Endothelial cell (in vitro differentiated cells): ENCODE measurements at regions not wholly inside any gene's neighbourhood (a gene's known extent, or its start where the extent isn't known, plus 50 kb on each side); places are given as distances from the start of the nearest gene placed in this dataset.

Experiments used
- DNase-seq: peaks from one replicate; pipeline ENCODE4 v3.0.0; 2021; ENCODE audit warnings: low spot score
- H3K27ac Mint-ChIP-seq: one replicate; pipeline ENCODE4 v1.8.0; 2021; ENCODE audit warnings: mixed read lengths, inconsistent platforms; ENCODE audit not compliant: unreplicated experiment
- H3K27me3 Mint-ChIP-seq: one replicate; pipeline ENCODE4 v1.8.0; 2021; ENCODE audit warnings: mild to moderate bottlenecking, moderate library complexity, mixed read lengths, inconsistent platforms; ENCODE audit not compliant: unreplicated experiment
- H3K36me3 Mint-ChIP-seq: one replicate; pipeline ENCODE4 v1.8.0; 2021; ENCODE audit warnings: mild to moderate bottlenecking, low read depth, mixed read lengths, inconsistent platforms; ENCODE audit not compliant: unreplicated experiment
- H3K4me1 Mint-ChIP-seq: one replicate; pipeline ENCODE4 v1.8.0; 2021; ENCODE audit warnings: mild to moderate bottlenecking, mixed read lengths, inconsistent platforms; ENCODE audit not compliant: unreplicated experiment
- H3K4me3 Mint-ChIP-seq: one replicate; pipeline ENCODE4 v1.8.0; 2021; ENCODE audit warnings: mild to moderate bottlenecking, mixed read lengths, inconsistent platforms; ENCODE audit not compliant: unreplicated experiment
- H3K9me3 Mint-ChIP-seq: one replicate; pipeline ENCODE4 v1.8.0; 2021; ENCODE audit warnings: mixed read lengths, inconsistent platforms; ENCODE audit not compliant: unreplicated experiment
- TF ChIP-seq, protein P1 (sequence below): fragments of 200-600 bp; sonication (generic); IDR thresholded peaks from one replicate; pipeline ENCODE4 v1.5.0; 2021; ENCODE audit warnings: antibody characterized with exemption; ENCODE audit not compliant: unreplicated experiment

DNA sequence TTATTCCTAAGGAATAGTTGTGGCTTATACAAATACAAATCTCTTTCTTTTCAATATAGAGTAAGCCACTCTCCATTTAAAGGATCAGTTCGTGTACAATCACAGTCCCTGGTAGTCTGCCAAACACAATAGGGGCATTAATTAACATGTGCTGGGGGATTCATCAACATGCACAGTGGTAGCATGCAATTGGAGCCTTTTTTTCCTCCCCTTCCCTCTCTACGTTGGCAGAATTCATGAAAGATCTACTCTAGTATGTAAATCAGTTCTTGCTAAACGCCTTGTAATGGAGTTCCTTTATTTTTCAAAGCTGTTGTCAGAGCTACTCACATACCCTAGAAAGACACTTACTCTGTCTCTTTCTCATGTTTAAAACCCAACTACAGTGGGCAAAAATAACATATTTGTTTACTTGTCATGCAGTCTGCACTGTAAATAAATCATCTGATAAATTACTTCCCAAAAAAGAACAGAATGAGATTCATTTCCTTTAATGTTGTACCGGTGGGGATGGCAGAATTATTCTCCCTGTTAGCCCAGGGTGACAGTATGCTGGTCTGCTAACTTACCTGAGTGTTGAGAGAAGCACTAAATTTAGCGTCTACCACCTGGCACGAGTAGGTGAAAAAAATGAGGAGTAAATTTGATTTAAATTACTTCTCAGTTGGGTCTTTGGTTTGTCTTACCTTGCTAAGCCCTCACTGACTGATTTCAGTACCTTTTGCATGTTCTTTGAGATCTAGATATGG is 341.5 kb upstream of the CCNH start:
- Mint-ChIP-seq H3K27ac (no peak overlapping the region), H3K36me3 (no peaks in the 10 kb centered on the region), H3K9me3 (no peaks in the 10 kb centered on the region), H3K4me3 (no peak overlapping the region), H3K27me3 (no peaks in the 10 kb centered on the region), H3K4me1 (peaks cover 5% of the 10 kb centered on the region)
- no peak for DNase-seq
- TF ChIP-seq, protein P1, sequence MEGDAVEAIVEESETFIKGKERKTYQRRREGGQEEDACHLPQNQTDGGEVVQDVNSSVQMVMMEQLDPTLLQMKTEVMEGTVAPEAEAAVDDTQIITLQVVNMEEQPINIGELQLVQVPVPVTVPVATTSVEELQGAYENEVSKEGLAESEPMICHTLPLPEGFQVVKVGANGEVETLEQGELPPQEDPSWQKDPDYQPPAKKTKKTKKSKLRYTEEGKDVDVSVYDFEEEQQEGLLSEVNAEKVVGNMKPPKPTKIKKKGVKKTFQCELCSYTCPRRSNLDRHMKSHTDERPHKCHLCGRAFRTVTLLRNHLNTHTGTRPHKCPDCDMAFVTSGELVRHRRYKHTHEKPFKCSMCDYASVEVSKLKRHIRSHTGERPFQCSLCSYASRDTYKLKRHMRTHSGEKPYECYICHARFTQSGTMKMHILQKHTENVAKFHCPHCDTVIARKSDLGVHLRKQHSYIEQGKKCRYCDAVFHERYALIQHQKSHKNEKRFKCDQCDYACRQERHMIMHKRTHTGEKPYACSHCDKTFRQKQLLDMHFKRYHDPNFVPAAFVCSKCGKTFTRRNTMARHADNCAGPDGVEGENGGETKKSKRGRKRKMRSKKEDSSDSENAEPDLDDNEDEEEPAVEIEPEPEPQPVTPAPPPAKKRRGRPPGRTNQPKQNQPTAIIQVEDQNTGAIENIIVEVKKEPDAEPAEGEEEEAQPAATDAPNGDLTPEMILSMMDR: no peak

DNA sequence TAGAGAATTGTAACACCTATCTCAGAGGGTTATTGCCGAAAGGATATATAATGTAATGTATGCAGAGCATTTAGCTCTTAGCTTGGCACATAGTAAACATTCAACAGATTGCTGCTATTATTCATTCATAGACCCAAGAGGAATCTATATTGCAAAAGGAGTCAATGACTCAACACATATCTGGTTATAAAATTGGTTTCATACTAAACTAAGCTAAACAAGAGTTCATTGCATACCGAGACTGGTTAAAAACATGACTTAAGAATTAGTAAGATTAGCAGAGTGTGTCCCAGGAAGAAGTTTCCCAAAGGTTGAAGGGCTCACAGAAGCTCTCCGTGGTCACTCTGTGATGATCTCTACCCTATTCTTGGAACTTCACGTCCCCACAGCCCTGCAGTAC is 339.6 kb upstream of the CCNH start:
- Mint-ChIP-seq H3K4me1 (peaks cover 5% of the 10 kb centered on the region), H3K27me3 (no peaks in the 10 kb centered on the region), H3K27ac (no peak overlapping the region), H3K36me3 (no peaks in the 10 kb centered on the region), H3K4me3 (no peak overlapping the region), H3K9me3 (no peaks in the 10 kb centered on the region)
- DNase-seq: no peak
- TF ChIP-seq, protein P1: no peak

DNA sequence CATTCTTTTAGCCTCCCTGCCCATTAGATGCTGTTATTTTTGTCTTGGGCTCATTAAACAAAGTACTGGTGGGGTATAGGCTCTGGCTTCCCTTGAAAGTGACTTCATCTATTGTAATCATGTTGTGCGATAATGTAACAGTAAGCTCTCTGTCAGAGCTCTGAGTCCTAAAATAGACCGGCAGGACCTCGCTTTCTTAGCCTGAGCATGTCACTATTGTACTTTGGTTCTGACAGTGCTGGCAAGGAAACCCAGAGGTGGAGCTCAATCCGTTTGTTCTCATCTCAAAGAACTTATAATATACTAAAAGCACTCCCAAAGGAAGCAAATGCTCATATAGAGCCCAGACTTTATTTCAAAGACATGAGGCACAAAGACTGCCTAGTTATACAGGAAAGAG is 339.1 kb upstream of the CCNH start:
- Mint-ChIP-seq H3K36me3 (no peaks in the 10 kb centered on the region), H3K27me3 (no peaks in the 10 kb centered on the region), H3K4me3 (no peak overlapping the region), H3K27ac (no peak overlapping the region), H3K9me3 (no peaks in the 10 kb centered on the region), H3K4me1 (peaks cover 5% of the 10 kb centered on the region)
- DNase-seq: no peak
- TF ChIP-seq, protein P1: no peak

DNA sequence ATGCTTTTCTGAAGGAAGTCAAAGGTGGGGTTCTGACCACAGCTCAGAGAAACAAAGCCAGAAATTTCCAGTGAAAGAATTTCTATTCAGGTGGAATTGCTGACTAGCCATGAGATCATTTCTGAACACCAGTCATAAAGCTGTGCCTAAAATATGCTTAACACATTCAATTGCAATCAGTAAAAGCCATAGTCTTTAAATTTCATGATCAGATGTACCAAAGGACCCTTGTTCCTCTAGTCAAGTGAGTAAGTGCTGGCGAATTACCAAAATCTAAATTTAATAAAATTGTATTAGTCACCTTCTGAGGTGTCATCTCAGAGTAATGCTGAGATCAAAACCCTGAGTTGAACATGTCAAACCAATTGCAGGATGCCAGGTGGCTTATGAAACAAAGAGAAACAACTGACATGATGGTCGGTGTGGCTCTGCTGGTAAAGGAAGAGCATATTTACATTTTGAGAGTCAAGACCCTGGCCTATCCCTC is 334.2 kb upstream of the CCNH start:
- no peaks in the 10 kb centered on the region for H3K4me1 Mint-ChIP-seq
- H3K4me3 Mint-ChIP-seq: no peak overlapping the region
- no peak overlapping the region for H3K27ac Mint-ChIP-seq
- no peak for DNase-seq
- TF ChIP-seq, protein P1: no peak
- H3K27me3 Mint-ChIP-seq: no peaks in the 10 kb centered on the region
- H3K9me3 Mint-ChIP-seq: no peaks in the 10 kb centered on the region
- no peaks in the 10 kb centered on the region for H3K36me3 Mint-ChIP-seq

GRCh38 chr5:87746341-87746740 is 333.6 kb upstream of the CCNH start:
- Mint-ChIP-seq H3K36me3 (no peaks in the 10 kb centered on the region), H3K9me3 (no peaks in the 10 kb centered on the region), H3K27ac (no peak overlapping the region), H3K27me3 (no peaks in the 10 kb centered on the region), H3K4me3 (no peak overlapping the region), H3K4me1 (no peaks in the 10 kb centered on the region)
- TF ChIP-seq, protein P1: no peak
- DNase-seq: no peak
